Large intestine (tissue), 3 donors: ENCODE measurements at regions not wholly inside any gene's neighbourhood (a gene's known extent, or its start where the extent isn't known, plus 50 kb on each side); places are given as distances from the start of the nearest gene placed in this dataset.

ENCODE experiments used
- DNase-seq, 2 donors: peaks; one replicate each; pipeline versions ENCODE4 v3.0.0 to v3.0.0-alpha.2; 2013
- H3K27ac ChIP-seq: one replicate; pipeline ENCODE4 v1.5.1; 2013; ENCODE audit warnings: low read length
- H3K27me3 ChIP-seq: 2 replicates; pipeline ENCODE4 v1.6.1; 2013; ENCODE audit warnings: low read length; ENCODE audit not compliant: control insufficient read depth, insufficient read depth
- H3K36me3 ChIP-seq: 2 replicates; pipeline ENCODE4 v1.6.1; 2013; ENCODE audit warnings: low read length; ENCODE audit not compliant: control insufficient read depth, insufficient read depth
- H3K4me1 ChIP-seq: one replicate; pipeline ENCODE4 v1.6.1; 2013; ENCODE audit warnings: low read length; ENCODE audit not compliant: control insufficient read depth, insufficient read depth
- H3K4me3 ChIP-seq: one replicate; pipeline ENCODE4 v1.5.1; 2013; ENCODE audit warnings: low read length
- H3K9me3 ChIP-seq: one replicate; pipeline ENCODE4 v1.6.1; 2013; ENCODE audit warnings: mild to moderate bottlenecking, low read depth, low read length, moderate library complexity; ENCODE audit not compliant: control insufficient read depth
- WGBS: methylation state at CpG from one replicate; pipeline ENCODE4 v1.1.5; 2013; ENCODE audit warnings: low lambda C conversion rate; ENCODE audit not compliant: insufficient coverage; 5-methylcytosine and 5-hydroxymethylcytosine counted together

GRCh38 chr5:35308421-35308820, 78.1 kb upstream of the PRLR start:
- no peaks in the 10 kb centered on the region for H3K27me3 ChIP-seq
- no peak overlapping the region for H3K27ac ChIP-seq
- H3K9me3 ChIP-seq, result no peaks in the 10 kb centered on the region
- no peaks in the 10 kb centered on the region for H3K4me1 ChIP-seq
- WGBS, result no CpG with 5 or more reads among the region's 2 CpGs
- DNase-seq, result no peak
- H3K4me3 ChIP-seq, result no peak overlapping the region
- no peaks in the 10 kb centered on the region for H3K36me3 ChIP-seq

DNA sequence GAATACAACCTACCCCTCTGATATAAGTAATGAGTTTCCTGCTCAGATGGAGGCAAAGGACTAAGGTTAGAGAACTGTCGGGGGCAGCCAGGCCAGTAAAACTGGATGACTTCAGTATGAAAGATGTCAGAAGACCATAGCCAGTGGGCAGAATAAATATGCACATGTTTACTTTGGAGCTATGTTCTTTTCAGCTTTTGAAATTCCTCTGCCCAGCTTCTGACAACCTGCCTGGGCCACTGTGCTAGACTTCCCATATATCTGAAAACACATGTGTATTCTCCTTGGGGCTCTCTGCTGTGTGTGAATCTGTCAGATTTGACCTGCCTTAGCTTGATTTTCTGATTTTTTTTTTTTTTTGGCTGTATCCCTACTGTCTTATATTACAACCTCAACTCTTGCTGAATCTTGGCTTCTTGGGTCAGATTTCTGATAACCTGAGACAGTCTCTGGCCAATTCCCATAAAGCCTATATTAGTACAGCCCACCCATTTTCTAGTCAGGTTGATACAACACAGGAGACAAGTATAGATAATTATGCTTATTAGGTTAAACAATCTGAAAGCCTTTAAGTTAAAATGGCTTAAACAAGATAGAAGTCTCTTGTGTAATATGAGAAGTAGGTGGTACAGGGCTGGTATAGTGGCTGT, 76.6 kb upstream of the PRLR start:
- no CpG with 5 or more reads among the region's 1 CpG for WGBS
- H3K4me1 ChIP-seq, result no peaks in the 10 kb centered on the region
- H3K27me3 ChIP-seq, result no peaks in the 10 kb centered on the region
- no peaks in the 10 kb centered on the region for H3K9me3 ChIP-seq
- no peak overlapping the region for H3K27ac ChIP-seq
- H3K4me3 ChIP-seq, result no peak overlapping the region
- no peak for DNase-seq
- H3K36me3 ChIP-seq, result no peaks in the 10 kb centered on the region

GRCh38 chr5:35305336-35306020, 75.2 kb upstream of the PRLR start:
- Histone ChIP-seq H3K27ac (no peak overlapping the region), H3K4me1 (no peaks in the 10 kb centered on the region), H3K9me3 (no peaks in the 10 kb centered on the region), H3K27me3 (no peaks in the 10 kb centered on the region), H3K36me3 (no peaks in the 10 kb centered on the region), H3K4me3 (no peak overlapping the region)
- no peak for DNase-seq
- WGBS, result no CpG with 5 or more reads among the region's 2 CpGs

DNA sequence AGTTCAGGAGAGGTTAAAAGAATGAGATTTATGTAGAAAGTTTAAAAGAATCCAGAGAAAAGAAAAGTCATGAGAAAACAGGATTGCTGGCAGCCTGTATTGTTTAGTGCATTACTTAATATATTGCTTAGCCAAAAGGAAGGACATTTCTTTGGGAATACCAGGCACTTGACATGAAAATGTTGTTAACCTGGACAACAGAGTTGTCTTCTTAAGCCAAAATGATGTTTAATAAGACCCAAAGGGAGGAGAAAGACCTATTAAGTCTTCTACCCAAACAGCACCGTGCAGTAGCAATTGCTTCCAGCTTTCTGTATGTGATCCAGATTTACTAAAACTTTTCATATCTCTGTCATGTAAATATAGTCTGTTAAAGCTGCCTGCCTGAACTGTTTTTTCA, 74.0 kb upstream of the PRLR start:
- Histone ChIP-seq H3K36me3 (no peaks in the 10 kb centered on the region), H3K4me3 (no peak overlapping the region), H3K27ac (no peak overlapping the region), H3K27me3 (no peaks in the 10 kb centered on the region), H3K4me1 (no peaks in the 10 kb centered on the region), H3K9me3 (no peaks in the 10 kb centered on the region)
- WGBS, result 67% methylated on average over 1 of the region's 1 CpG
- no peak for DNase-seq

DNA sequence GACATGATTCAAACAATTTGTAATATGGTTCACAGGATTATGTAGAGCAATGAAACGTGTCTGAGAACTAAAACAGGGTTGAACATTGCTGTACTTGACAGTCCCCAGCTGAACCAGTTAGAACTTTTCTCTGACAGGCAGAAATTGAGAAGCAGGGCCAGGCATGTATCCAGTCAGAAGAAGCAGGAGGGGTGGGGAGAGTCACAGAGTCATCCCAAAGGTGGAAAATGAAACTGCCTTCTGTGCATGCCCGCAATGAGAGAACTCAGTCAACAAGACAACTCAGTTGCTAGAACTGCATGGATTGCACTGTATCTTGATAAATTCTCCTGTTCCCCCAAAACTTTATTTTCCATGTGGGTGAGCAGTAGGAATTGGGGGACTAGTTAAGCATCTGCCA, 72.9 kb upstream of the PRLR start:
- no peaks in the 10 kb centered on the region for H3K4me1 ChIP-seq
- H3K36me3 ChIP-seq, result no peaks in the 10 kb centered on the region
- no peak overlapping the region for H3K27ac ChIP-seq
- no peaks in the 10 kb centered on the region for H3K9me3 ChIP-seq
- DNase-seq, result peak; percentile 13 to 51
- no CpG with 5 or more reads among the region's 2 CpGs for WGBS
- H3K4me3 ChIP-seq, result no peak overlapping the region
- no peaks in the 10 kb centered on the region for H3K27me3 ChIP-seq

DNA sequence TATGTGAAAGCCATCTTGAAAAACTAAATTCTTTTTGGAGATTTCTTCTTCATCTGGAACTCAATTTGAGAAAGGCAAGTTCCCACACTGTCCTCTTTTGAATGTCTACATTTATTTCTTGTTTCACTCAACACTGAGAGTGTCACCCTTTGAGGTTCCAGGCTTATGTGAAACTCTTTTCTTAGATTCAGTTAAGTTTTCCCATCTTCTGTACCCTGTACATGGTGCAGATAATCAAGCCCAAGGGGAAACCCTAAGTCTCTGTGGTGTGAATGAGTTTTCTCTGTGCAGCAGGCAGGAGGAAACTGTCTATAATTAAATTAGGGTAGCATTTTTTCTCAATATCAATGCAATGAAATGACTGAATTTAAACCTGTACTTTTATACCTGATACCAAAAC, 72.3 kb upstream of the PRLR start:
- Histone ChIP-seq H3K4me3 (no peak overlapping the region), H3K27ac (peak overlapping the region; percentile 25), H3K27me3 (no peaks in the 10 kb centered on the region), H3K9me3 (no peaks in the 10 kb centered on the region), H3K36me3 (no peaks in the 10 kb centered on the region), H3K4me1 (no peaks in the 10 kb centered on the region)
- DNase-seq, result peak in 1 of 2 donors; percentile 23

DNA sequence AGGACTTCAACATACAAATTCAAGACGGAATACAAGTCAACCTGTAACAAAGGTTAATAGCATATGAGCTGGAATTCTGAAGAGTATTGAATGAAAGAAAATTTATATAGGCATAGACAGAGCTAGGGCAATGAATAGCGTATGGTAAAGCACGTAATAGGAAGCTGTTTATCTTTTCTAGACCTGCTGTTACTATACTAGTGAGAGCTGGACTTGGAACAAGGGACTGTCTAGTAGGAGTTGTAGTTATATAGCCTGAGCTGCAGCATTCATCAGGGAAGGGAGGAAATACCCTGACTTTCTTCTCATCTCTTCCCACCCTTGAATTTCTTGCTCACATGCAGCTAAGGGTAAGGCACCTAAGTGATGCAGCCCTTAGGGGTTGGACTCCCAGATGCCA, 67.5 kb upstream of the PRLR start:
- peak in 1 of 2 donors; percentile 59 for DNase-seq
- Histone ChIP-seq H3K27ac (no peak overlapping the region), H3K4me3 (no peak overlapping the region), H3K27me3 (no peaks in the 10 kb centered on the region), H3K4me1 (no peaks in the 10 kb centered on the region), H3K9me3 (no peaks in the 10 kb centered on the region), H3K36me3 (no peaks in the 10 kb centered on the region)
- 58% methylated on average over 2 of the region's 3 CpGs for WGBS

GRCh38 chr5:35294976-35295375, 64.7 kb upstream of the PRLR start:
- WGBS, result no CpG with 5 or more reads among the region's 2 CpGs
- no peaks in the 10 kb centered on the region for H3K27me3 ChIP-seq
- no peak overlapping the region for H3K4me3 ChIP-seq
- no peak overlapping the region for H3K27ac ChIP-seq
- no peaks in the 10 kb centered on the region for H3K36me3 ChIP-seq
- no peak for DNase-seq
- H3K4me1 ChIP-seq, result no peaks in the 10 kb centered on the region
- H3K9me3 ChIP-seq, result no peaks in the 10 kb centered on the region

DNA sequence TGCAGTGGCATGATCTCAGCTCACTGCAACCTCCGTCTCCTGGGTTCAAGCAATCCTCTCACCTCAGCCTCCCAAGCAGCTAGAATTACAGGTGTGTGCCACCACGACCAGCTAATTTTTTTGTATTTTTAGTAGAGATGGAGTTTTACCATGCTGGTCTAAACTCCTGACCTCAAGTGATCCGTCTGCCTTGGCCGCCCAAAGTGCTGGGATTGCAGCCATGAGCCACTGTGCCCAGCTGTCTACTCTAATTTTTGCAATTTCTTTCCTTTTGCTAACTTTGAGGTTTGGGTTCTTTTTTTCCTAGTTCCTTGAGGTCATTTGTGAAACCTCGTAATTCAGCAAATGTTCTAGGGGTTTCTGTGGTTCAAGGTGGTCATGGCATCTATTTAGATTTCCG, 63.7 kb upstream of the PRLR start:
- no peak overlapping the region for H3K27ac ChIP-seq
- 100% methylated on average over 2 of the region's 6 CpGs for WGBS

DNA sequence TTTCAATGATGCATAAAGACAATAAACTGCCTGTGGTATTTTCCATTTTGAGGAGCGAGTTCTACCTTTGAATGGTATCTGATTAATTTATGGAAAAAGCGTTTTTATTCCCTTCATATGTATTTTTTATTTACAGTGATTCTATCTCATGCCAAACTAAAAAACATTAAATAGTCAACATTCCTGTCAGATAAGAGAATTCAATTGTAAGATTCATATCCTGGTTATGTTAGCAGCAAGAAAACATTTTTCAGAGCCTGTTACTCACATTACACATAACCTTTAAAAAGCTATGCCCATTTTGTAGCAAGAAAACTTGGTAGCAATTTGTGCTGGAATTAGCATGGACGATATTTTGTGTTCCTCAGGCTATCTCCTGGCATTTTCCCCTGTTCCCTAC, 55.1 kb upstream of the PRLR start:
- H3K27ac ChIP-seq, result no peak overlapping the region
- 60% methylated on average over 1 of the region's 3 CpGs for WGBS
- H3K9me3 ChIP-seq, result no peaks in the 10 kb centered on the region
- no peak overlapping the region for H3K4me3 ChIP-seq
- no peak for DNase-seq
- no peaks in the 10 kb centered on the region for H3K27me3 ChIP-seq
- no peaks in the 10 kb centered on the region for H3K36me3 ChIP-seq
- no peaks in the 10 kb centered on the region for H3K4me1 ChIP-seq

More for the DNA sequence above, 63.7 kb upstream of the PRLR start:
- H3K4me3 ChIP-seq, result no peak overlapping the region
- no peak for DNase-seq
- no peaks in the 10 kb centered on the region for H3K4me1 ChIP-seq
- H3K36me3 ChIP-seq, result no peaks in the 10 kb centered on the region
- H3K9me3 ChIP-seq, result no peaks in the 10 kb centered on the region
- H3K27me3 ChIP-seq, result no peaks in the 10 kb centered on the region

- Histone ChIP-seq H3K4me3 (no peak overlapping the region), H3K9me3 (no peaks in the 10 kb centered on the region), H3K27me3 (no peaks in the 10 kb centered on the region), H3K36me3 (no peaks in the 10 kb centered on the region), H3K27ac (no peak overlapping the region), H3K4me1 (no peaks in the 10 kb centered on the region)
- DNase-seq, result no peak
- WGBS, result 67% methylated on average over 1 of the region's 1 CpG
Measured at GRCh38 chr5:35285011-35285410, 54.7 kb upstream of the PRLR start.
